Transverse colon (tissue), 3 donors: ENCODE measurements at regions not wholly inside any gene's neighbourhood (a gene's known extent, or its start where the extent isn't known, plus 50 kb on each side); places are given as distances from the start of the nearest gene placed in this dataset.

Experiments used
- POLR2A ChIP-seq: fragments of 450-650 bp; IDR thresholded peaks from one replicate; pipeline ENCODE4 v1.6.1; 2016; ENCODE audit warnings: antibody characterized with exemption, mild to moderate bottlenecking, moderate library complexity
- TF ChIP-seq, protein P1 (sequence below), 5 experiments: fragments of 200-600 bp in 3 of 5; fragments of 450-650 bp in 2 of 5; sonication (generic) in 3 of 5; IDR thresholded peaks; 1 replicate in 2 of 5; 2 replicates in 3 of 5; pipeline ENCODE4 v1.5.1; 2016 to 2017; ENCODE audit warnings: antibody characterized with exemption in 5 of 5, inconsistent platforms in 3 of 5, mild to moderate bottlenecking in 2 of 5, moderate library complexity in 1 of 5

DNA sequence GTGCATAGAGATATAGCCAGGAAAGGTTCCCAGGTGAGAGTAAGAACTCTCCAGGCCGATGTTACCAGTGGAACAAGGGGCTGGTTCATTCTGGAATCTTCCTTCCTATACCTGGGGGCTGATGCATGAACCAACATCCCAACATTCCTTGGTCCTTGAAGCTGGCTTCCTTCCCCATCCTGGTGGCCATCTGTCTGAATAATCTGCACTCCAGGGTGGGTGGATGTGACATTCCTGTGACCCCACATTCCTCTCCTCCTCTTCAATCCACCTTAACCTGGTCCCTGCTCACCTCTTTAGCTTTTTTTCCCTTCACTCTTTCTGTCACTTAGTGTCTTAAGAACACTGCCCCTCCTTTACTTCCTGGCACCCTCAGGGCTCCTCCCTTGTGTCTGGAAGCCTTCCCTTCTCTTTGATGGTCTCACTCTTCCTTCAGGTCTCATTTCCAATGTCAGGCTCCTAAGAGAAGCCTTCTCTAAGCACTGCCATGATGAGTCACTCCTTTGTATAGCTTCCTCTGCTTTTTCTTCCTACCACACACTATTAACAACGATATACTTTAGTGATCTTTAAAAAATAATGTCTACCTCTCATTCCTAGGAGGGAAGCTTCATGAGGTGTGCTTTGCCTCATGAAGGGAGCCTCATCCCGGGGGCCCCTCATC is 80.3 kb downstream of the BOD1 start:
- TF ChIP-seq, protein P1, sequence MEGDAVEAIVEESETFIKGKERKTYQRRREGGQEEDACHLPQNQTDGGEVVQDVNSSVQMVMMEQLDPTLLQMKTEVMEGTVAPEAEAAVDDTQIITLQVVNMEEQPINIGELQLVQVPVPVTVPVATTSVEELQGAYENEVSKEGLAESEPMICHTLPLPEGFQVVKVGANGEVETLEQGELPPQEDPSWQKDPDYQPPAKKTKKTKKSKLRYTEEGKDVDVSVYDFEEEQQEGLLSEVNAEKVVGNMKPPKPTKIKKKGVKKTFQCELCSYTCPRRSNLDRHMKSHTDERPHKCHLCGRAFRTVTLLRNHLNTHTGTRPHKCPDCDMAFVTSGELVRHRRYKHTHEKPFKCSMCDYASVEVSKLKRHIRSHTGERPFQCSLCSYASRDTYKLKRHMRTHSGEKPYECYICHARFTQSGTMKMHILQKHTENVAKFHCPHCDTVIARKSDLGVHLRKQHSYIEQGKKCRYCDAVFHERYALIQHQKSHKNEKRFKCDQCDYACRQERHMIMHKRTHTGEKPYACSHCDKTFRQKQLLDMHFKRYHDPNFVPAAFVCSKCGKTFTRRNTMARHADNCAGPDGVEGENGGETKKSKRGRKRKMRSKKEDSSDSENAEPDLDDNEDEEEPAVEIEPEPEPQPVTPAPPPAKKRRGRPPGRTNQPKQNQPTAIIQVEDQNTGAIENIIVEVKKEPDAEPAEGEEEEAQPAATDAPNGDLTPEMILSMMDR (IDR thresholded peaks at IDR 0.05): no peak
- no peak for TF ChIP-seq POLR2A
